Endothelial cell of umbilical vein (primary cell): ENCODE measurements at regions not wholly inside any gene's neighbourhood (a gene's known extent, or its start where the extent isn't known, plus 50 kb on each side); places are given as distances from the start of the nearest gene placed in this dataset.

Experiments
- GATA2 ChIP-seq: IDR thresholded peaks from 2 replicates; pipeline ENCODE4 v1.7.0; 2011; ENCODE audit warnings: low read depth, mild to moderate bottlenecking, moderate library complexity, mixed read lengths, low read length; ENCODE audit not compliant: insufficient read length, insufficient read depth
- POLR2A ChIP-seq: IDR thresholded peaks from 2 replicates; pipeline ENCODE4 v1.6.1; 2012; ENCODE audit warnings: low read depth, mild to moderate bottlenecking, control low read depth, low read length
- POLR2AphosphoS5 ChIP-seq: IDR thresholded peaks from 2 replicates; pipeline ENCODE4 v1.6.1; 2012; ENCODE audit warnings: low read depth, mild to moderate bottlenecking, control low read depth, low read length, moderate library complexity; ENCODE audit not compliant: insufficient read depth
- TF ChIP-seq, protein P1 (sequence below), 2 donors: IDR thresholded peaks; 1 replicate in 1 of 2; 2 replicates in 1 of 2; pipeline ENCODE4 v1.5.1; 2011; ENCODE audit warnings: low read length in 2 of 2, mild to moderate bottlenecking in 2 of 2, moderate library complexity in 2 of 2, control low read depth in 1 of 2, inconsistent platforms in 1 of 2, low read depth in 1 of 2; ENCODE audit not compliant: insufficient read depth in 1 of 2; ENCODE audit errors: extremely low read depth in 1 of 2

DNA sequence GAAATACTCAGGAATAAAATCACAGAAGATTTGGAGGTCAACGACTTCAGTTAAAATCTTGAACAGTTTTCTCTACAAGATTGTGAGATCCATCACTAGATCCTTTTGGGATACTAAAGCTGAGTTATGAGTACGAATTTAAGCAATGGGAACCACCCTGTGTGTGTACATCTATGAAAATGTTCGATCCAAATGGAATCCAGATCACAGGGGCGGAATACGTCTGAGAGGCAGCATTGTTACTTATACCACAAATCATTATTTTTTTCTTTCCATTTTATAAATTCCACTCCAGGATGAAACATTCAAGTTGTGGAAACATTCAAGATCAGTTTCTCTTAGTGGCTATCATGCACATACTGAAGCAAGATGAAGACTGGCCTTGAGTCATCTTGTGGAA is 239.3 kb upstream of the PAPPA start:
- TF ChIP-seq GATA2 (no peak), POLR2AphosphoS5 (no peak), POLR2A (no peak)
- TF ChIP-seq, protein P1, sequence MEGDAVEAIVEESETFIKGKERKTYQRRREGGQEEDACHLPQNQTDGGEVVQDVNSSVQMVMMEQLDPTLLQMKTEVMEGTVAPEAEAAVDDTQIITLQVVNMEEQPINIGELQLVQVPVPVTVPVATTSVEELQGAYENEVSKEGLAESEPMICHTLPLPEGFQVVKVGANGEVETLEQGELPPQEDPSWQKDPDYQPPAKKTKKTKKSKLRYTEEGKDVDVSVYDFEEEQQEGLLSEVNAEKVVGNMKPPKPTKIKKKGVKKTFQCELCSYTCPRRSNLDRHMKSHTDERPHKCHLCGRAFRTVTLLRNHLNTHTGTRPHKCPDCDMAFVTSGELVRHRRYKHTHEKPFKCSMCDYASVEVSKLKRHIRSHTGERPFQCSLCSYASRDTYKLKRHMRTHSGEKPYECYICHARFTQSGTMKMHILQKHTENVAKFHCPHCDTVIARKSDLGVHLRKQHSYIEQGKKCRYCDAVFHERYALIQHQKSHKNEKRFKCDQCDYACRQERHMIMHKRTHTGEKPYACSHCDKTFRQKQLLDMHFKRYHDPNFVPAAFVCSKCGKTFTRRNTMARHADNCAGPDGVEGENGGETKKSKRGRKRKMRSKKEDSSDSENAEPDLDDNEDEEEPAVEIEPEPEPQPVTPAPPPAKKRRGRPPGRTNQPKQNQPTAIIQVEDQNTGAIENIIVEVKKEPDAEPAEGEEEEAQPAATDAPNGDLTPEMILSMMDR (IDR thresholded peaks at IDR 0.05; ENCODE audit: extremely low read depth in 1 of 2, insufficient read depth in 1 of 2, low read depth in 1 of 2, low read length in 2 of 2) = no peak
